ENCODE measurements at regions not wholly inside any gene's neighbourhood (a gene's known extent, or its start where the extent isn't known, plus 50 kb on each side); places are given as distances from the start of the nearest gene placed in this dataset.

GRCh38 chr3:104816716-104817115, 550.0 kb upstream of the ALCAM start:
- no peaks in the 10 kb centered on the region for H3K79me2 ChIP-seq (ENCODE audit: control insufficient read depth, insufficient read depth, low read length)
- ChIA-PET SMC1A (ENCODE audit: uncharacterized antibody, unreplicated experiment) (interaction anchor here (1.0 kb wide), 1 partner anchor 39 kb away, joined by 3 read pairs; no protein-coding TSS in a partner anchor), POLR2A (no interaction called here), RAD21 (ENCODE audit: unreplicated experiment) (no interaction called here), CTCF (no interaction called here)
- no peaks in the 10 kb centered on the region for H3K9me3 ChIP-seq (replicated peaks; ENCODE audit: control insufficient read depth, insufficient read depth, low read length)
- no peak for DNase-seq (ENCODE audit: low read depth, low spot score)
- H3K27ac ChIP-seq (ENCODE audit: control insufficient read depth, insufficient read depth): no peak overlapping the region
- ATAC-seq: no peak
- TF ChIP-seq ZNF207 (IDR thresholded peaks at IDR 0.05; ENCODE audit: borderline replicate concordance) (no peak), FOXK2 (IDR thresholded peaks at IDR 0.05) (no peak), RB1 (IDR thresholded peaks at IDR 0.05; ENCODE audit: borderline replicate concordance) (no peak), POLR2AphosphoS5 (IDR thresholded peaks at IDR 0.05; ENCODE audit: low read length) (no peak), BCLAF1 (IDR thresholded peaks at IDR 0.05) (no peak), MTA2 (IDR thresholded peaks at IDR 0.05; ENCODE audit: low read depth) (no peak), RBBP5 (conservative IDR thresholded peaks at IDR 0.05) (no peak), JUND (IDR thresholded peaks at IDR 0.05; ENCODE audit: low read depth, low read length) (no peak), ASH2L (IDR thresholded peaks at IDR 0.05; ENCODE audit: borderline replicate concordance, low read depth) (no peak), STAT1 (conservative IDR thresholded peaks at IDR 0.05) (no peak), JUNB (IDR thresholded peaks at IDR 0.05) (no peak), TARDBP (IDR thresholded peaks at IDR 0.05; ENCODE audit: borderline replicate concordance) (no peak)
- no peaks in the 10 kb centered on the region for H3K27me3 ChIP-seq (replicated peaks in 1 of 2; ENCODE audit: control insufficient read depth in 2 of 2, insufficient read depth in 2 of 2, low read length in 1 of 2)
- H3K4me1 ChIP-seq (ENCODE audit: control insufficient read depth, insufficient read depth, low read length): no peaks in the 10 kb centered on the region
- WGBS (ENCODE audit: insufficient coverage, insufficient replicate concordance, low lambda C conversion rate, missing lambda C conversion rate): 44% methylated on average over 1 of the region's 1 CpG
- H3K36me3 ChIP-seq (ENCODE audit: control insufficient read depth in 2 of 2, insufficient read depth in 2 of 2, low read length in 1 of 2): no peaks in the 10 kb centered on the region
- FAIRE-seq: no peak
- in situ Hi-C loops (cut with MboI): no loop called here
- H3K4me2 ChIP-seq (ENCODE audit: control insufficient read depth, insufficient read depth): no peak overlapping the region
- H3K4me3 ChIP-seq: no peak overlapping the region
- intact Hi-C loops (cut with micrococcal nuclease; ENCODE audit: unreplicated experiment): no loop called here
- no TSS peak for BruUV-seq (replicated peaks)
- H3K9ac ChIP-seq (ENCODE audit: control insufficient read depth, insufficient read depth, low read length): no peak overlapping the region
- H2AFZ ChIP-seq (ENCODE audit: control insufficient read depth, low read depth, low read length): no peak overlapping the region
- no peaks in the 10 kb centered on the region for H4K20me1 ChIP-seq (ENCODE audit: control insufficient read depth, insufficient read depth)
